HG03571 (cell line): ENCODE measurements at regions not wholly inside any gene's neighbourhood (a gene's known extent, or its start where the extent isn't known, plus 50 kb on each side); places are given as distances from the start of the nearest gene placed in this dataset.

Experiments
- ATAC-seq: cut with Tn5 transposase; IDR thresholded peaks from one replicate; pipeline ENCODE4 v1.9.1; 2021; ENCODE audit not compliant: unreplicated experiment

DNA sequence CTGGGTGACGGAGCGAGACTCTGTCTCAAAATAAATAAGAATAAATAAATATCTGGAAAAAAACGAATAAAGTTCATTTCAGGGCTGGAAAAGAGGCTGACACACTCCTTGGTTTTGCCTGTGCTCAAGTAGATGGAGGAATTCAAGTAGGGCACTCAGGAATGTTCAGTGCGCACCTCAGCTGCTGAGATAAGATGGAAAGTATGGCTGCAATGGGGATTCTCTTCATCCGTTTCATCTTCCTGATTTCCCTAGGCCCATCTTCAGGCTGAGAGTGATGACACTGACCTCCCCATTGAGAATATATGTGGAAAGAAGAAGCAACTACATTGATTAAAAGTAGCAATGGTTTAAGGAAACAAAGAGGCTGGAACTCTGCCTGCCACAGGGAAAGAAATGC, 130.5 kb upstream of the ZNF644 start:
- ATAC-seq, result no peak

DNA sequence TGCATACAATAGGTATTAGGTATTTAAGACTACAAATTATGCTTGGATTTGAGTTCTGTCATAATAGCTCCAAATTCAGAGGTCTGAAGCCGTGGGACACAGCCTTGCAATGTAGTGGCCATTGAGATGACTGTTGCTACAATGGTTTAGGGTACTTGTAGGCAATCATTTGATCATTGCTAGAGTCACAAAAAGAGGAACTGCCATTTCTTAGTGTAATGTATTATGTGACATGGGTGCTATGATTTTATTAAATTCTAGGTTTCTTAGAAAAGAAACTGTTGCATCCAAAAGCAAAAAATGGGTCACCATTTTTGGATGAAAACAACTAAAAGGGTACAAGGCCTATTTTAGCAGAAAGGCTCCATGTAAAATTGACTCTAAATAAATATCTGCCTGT, 129.9 kb upstream of the ZNF644 start:
- ATAC-seq, result no peak

DNA sequence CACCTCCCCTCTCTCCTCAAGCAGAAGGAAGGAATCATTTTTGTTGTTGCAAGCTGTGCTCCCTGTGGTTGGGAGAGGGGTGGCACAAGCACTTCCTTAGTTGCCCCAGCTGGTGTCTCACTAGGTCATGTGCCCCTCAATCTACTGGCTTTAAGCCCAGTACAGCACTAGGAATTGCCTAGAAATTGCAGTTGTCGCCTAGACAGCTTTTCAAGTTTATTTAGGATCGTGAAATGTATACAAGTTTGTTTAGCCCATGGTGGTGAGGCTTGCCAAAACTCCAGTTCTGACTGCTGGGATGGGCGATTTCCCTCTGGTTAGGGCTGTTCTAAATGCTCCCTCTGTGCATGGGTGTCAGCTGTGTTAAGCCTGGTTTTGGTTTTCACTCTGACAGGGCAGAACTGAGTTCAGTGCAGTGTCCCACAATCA, 126.8 kb upstream of the ZNF644 start:
- no peak for ATAC-seq

DNA sequence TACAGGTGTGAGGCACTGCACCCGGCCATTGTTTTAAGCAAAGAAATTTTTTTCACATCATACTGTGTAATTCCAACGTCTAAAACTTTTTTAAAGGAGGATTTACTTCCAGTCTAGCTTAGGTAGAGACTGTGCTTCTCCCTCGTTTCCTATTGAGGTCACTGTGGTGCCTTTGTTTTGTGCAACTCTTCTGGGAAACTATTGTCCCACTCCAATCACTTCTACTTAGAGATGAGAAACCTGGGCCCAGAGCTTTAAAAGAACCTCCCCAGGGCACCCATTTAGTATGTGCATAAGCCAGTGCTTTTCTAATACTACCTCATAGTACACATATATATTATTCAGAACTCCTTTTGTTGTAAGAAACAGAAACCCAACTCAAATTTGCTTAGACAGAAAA, 120.0 kb upstream of the ZNF644 start:
- no peak for ATAC-seq

DNA sequence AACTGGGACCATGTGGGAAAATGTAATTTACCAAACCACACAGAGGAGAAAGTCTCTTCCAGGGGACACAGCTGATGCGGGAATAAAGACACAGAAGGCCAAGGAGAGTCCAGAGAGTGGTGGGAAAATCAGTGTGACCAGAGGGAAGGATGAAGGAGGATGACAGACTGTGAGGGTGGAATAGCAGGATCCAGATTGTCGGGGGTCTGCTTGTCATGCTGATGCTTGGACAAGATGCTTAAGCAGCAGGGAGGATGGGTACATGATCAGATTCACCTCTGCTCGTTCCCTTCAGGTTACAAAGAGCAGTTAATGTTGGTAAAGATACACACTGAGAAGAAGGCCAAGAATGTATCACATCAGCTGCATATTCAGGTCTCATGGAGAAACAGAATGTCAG, 117.1 kb upstream of the ZNF644 start:
- ATAC-seq, result no peak

DNA sequence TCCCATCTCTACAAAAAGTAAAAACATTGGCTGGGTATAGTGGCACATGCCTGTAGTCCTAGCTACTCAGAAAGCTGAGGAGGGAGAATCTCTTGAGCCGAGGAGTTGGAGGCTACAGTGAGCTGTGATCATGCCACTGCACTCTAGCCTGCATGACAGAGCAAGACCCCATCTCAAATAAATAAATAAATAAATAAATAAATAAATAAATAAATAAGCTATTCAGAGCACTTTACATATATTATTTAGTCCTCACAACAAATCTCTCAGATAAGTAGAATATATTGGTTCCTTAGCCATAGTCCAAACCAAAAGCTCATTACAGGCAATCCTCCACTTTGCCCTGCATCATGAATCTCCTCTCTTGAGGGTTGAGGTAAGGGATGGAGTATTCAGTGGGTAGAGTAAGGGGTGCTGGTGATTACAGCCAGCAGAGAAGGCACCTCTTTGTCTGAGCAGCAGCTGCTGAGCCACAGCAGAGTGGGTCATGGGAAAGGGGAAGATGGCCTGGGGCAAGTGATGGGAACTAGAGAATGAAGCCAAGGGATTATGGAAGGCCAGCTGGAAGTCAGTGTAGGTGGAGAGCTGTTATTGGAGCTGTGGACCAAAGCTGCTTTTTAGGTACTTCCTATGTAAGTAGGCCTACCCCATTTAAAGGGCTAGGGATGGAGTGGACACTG, 115.5 kb upstream of the ZNF644 start:
- no peak for ATAC-seq

DNA sequence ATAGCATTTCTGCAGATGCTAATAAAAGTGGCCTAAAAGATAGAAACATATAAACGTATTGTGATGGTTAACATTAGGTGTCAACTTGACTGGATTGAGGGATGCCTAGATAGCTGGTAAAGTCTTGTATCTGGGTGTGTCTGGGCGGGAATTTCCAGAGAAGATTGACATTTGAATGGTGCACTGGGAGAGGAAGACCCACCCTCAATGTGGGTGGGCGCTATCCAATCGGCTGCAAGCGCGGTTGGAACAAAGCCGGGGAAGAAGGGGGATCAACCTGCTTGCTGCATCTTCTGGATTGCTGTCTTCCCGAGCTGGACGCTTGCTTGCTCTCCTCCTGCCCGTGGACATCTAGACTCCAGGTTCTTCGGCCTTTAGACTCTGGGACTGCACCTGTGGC, 114.0 kb upstream of the ZNF644 start:
- ATAC-seq, result no peak

DNA sequence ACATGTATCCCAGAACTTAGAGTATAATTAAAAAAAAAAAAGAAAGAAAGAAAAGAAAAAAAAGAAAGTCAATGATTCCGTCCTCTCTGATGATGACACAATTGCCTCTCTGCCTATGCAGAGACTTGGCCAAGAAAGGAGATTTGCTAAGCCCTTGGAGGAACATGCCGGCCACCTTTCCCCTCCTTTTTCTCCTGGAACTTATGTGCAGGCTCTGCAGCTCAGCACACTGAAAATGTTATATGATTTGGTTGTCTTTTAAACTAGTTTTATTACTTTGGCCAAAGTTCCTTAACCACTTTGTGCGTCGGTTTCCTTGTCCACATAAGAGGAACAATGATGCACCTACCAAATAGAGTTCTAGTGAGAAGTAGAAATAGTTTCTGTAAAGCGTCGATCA, 111.4 kb upstream of the ZNF644 start:
- ATAC-seq, result no peak

DNA sequence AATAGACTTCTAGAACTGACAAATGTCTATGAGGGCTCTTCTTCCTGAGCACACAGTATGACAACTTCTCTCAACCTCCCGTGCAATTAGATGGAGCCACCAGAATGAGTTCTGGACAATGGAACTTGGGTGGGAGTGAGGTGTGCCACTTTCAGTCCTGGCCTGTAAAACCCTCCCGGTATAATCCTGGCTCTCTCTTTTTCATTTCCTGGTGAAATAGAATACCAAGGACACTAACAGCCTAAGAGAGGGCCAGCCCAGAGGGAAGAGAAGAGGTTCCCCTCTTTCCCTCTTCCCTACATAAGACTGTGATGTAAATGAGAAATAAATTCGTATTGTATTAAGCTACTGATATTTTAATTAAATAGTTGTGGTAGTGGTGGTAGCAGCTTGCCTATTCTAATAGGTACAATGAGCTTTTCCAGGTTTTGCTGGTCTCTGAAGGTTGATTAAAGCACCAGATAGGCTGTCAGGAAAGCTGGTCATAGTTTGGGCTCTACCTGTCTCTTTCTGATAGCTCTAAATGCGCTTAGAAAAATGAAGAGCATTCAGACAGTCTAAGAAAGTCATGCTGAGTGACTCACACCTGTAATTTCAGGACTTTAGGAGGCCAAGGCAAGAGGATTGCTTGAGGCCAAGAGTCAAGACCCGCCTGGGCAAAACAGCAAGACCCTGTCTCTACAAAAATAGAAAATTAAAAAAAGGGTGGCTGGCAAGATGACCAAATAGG, 108.6 kb upstream of the ZNF644 start:
- ATAC-seq, result no peak

DNA sequence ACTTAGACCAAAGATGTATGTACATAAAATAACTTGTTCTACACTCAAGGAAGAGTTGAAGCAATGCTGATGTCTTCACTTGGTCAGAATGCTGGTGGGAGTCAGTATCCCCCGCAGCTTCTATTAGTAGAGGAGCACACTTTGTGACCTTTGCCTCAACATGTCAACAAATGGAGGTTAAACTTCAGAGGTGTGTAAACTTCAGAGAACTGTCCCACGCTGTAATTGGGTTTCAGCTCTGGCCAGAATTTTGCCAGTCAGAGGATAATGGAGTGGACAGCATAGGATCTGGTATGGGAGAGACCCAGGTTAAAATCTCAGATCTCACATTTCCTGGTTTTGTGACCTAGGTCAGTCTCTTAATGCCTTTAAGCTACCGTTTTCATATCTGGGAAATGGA, 107.6 kb upstream of the ZNF644 start:
- no peak for ATAC-seq

DNA sequence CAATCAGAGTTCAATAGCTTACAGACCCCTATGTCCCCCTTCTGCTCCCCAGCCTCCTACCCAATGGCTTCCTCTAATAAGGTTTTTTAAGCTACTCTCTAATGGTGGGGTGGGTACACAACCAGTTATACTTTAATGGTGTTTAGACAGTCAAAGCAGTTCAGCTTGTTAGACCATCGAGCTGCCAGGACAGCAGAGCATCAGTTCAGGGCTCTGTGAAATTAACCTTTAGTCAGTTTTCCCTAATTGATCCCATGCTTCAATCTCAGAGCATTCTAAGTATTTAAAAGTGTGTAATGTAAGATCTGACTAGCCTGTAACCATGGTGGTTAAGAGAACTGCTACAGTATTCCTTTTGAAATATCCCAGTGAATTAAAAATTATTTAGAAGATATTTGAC, 107.2 kb upstream of the ZNF644 start:
- no peak for ATAC-seq

DNA sequence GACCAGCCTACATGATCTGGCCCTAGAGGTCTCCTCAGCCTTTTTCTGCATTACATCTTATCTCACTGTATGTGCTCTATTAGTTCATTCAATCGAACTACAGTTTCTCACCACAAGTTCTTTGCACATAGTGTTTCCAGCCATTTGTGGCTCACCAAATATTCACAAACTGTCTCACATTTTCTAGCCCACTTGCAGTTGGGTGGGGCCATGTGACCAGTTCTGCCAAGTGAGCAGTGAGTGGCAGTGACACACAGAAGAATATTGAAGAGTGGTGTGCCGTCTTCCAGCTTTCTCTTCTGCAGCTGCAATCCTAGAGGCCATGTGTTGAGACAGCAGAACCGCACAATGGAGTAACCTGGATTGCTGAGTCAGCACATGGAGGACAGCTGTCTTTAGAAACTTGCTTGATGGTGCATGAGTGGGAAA, 103.2 kb upstream of the ZNF644 start:
- no peak for ATAC-seq

DNA sequence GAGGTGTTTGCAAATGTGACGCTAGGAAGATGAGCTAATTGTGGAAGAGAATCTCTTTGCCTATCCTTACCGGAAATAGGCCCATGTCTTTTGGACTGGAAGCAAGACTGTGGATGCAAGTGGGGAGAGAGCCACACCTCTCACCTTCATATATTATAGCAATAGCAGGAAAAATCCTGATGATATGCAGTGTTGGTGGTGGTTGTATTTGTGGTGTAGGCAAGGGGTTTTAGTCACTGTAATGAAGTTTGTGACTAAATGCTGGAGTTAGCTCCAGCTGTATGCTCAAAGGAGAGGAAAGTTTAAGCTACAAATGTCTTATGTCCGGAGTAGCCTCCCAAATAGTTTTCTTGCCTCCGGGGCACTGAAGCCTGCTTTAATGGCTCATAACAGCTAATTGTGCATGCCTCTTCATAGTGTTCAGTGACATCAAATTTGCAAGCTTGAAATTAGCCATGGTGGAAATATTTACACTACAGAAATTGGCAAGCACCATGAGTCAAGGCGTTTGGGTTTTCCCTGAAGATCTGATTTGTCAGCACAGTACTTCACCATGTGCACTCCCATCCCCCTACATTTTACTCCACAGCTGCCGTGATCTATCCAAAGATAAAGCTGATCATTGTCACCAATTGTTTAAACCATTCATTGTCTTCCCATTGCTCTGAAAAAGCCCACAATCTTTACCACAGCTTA, 102.6 kb upstream of the ZNF644 start:
- no peak for ATAC-seq

DNA sequence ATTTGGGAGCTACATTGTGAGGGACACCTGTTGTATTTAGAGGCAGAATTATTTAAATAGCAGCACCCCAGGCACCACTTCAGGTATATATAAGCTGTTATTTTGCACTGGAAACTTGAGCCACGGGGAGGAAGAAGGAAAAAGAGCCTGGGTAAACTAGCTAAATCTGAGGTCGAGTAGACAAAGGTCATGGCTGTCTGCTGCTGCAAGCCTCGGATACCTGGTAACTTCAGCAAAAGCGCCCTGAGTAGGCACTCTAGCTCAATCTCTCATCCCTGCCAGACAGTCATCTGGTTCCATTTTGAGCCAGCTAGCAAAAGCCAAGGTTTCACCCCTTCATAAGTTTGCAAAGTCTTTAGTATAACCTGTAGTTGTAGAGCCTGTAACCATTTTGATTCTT, 101.9 kb upstream of the ZNF644 start:
- ATAC-seq, result no peak

DNA sequence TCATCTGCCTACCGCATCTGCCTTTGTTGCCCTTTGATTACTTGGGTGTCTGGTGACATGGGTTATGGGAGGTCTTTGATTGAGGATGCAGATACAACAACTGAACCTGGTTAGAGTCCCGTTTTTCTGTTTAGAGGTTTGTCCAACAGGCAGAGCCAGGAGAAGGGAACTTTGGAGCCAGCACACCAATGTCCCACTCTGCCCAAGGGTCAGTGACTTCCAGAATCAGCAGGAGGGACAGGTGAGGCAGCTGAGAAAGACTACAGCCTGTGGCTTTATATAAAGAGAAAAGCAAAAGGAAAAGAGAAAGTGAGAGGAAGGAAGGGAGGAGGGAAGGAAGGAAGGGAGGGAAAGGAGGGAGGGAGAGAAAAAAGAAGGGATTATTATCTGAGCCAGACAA, 101.5 kb upstream of the ZNF644 start:
- no peak for ATAC-seq

DNA sequence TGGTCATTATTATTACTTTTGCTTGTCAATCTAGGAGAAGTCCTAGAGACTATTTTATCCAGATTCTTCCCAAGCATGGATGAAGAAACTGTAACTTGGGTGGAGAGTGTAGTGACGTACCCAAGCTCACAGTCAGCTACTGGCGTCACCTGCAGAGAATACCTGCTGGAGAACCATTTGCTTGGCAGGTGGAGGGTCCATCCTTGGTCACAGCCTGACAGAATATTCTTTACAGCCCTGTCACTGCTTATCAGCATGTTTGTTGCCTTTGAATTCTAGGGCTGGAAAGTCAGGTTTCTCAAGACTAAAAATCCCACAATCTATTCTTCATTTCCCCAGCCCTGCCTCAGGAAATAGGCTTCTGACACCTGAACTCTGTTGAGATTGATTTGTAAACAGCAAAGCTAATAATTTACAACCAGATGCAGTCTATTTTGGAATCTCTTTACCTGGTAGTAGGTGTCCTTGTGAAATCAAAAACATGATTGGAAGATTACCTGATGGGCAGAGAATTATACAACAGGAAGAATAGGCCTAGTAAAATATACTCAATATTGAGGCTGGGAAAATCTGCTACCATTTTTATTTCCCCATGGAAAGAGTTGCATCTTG, 100.4 kb upstream of the ZNF644 start:
- no peak for ATAC-seq

DNA sequence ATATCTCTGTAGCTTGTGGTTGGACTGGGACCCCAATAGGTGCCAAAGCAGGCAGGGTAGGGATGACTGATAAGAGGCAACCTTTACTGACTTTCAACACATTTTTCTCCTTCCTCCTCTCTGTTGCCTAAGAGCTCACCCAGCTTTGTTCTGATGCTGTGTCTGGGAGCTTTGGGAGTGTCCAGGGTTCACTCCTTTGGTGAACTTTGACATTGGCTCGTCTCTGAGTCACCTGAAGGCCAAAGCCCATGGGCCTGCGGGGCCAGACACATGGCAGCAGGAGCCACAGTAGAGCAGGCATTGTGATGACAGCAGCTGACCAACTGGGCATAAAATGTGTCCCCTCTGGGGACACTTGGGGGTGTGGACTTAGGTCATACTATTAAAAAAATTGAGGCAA, 99.5 kb upstream of the ZNF644 start:
- no peak for ATAC-seq

DNA sequence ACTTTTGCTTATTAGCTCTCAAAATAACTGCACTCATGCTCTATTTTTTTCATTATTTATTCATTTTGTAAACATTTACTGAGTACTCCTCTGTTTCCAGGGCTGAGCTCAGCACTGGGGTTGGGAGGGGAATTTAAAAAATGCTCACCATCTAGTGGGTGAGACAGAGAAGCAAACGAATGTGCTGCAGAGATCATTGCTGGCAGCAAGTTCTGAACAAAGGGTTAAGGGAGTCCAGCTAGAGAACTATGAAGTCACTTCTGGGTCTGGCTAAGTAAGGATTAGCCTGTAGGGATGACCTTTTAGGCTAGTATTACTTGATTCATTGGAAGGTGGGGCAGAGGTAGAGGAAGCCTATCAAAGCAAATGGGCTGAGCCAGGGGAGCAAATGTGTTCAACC, 99.1 kb upstream of the ZNF644 start:
- no peak for ATAC-seq

DNA sequence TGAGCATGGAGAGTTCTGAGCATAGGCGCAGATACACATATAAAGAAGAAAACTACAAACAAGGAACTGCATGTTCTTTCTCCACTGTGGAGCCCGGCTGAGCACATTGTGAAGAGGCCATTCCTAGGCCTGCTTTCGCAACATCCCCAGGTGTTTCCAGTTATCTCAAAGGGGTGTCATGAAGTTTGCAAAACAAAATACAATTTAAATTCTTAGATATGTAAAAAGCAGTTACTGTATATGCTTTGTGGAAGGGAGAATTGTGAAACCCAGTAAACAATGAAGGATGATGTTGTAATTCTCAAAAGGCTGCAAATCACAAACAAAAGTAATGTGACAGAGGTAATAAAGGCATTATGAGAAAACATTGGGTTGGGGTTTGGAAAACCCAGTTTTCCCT, 98.6 kb upstream of the ZNF644 start:
- ATAC-seq, result no peak

DNA sequence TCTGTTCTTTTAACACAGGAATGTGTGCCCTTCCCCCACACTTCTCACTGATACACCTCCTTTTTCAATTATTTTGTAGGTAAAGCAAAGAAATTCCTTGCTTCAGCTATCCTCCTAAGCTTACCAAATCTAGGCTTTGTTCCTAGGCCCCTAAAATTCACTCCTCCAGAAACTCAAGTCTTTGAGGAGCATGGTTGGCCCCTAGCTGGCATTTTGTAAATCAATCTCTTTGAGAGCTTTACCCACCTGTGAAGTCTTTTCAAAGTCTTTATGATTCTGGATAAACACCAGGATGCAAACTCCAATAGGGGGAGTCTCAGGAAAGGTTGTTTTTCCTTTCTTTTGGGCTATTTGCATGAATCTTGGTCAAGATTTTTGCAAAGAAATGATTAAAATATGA, 82.9 kb upstream of the ZNF644 start:
- no peak for ATAC-seq

DNA sequence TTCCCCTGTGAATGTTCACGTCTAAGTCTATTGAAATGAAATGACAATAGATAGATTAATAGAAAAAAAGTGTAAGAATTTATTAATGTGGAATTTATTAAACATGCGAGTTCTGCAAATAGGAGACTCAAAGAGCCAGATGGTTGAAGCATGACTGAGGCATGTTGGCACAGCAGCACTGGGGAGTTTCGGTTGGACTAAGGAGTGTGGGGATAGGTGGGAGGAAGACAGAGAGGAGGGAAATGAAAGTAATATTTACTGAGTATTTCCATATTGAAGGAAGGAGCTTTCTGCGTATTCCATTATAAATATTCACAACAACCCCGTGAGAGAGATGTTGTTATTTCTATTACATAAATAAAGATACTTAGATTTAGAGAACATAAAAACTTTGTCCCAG, 79.5 kb upstream of the ZNF644 start:
- ATAC-seq, result no peak
